Smooth muscle cell (in vitro differentiated cells): ENCODE measurements at regions not wholly inside any gene's neighbourhood (a gene's known extent, or its start where the extent isn't known, plus 50 kb on each side); places are given as distances from the start of the nearest gene placed in this dataset.

ENCODE experiments used
- DNase-seq: peaks from one replicate; lab custom pipeline; 2025; ENCODE audit not compliant: unreplicated experiment; lab: John Stamatoyannopoulos, UW
- H2AFZ ChIP-seq: fragments of 200-600 bp; sonication (generic); 2 replicates; pipeline ENCODE4 v1.6.0; 2016; ENCODE audit warnings: antibody characterized with exemption, low read depth, mild to moderate bottlenecking
- H3F3A ChIP-seq: fragments of 200-600 bp; sonication (generic); 2 replicates; pipeline ENCODE4 v1.6.0; 2017; ENCODE audit warnings: antibody characterized with exemption, low read depth
- H3K27ac ChIP-seq: fragments of 200-600 bp; sonication (generic); 2 replicates; pipeline ENCODE4 v1.5.1; 2016; ENCODE audit warnings: low read depth, mild to moderate bottlenecking
- H3K27me3 ChIP-seq: fragments of 200-600 bp; sonication (generic); 2 replicates; pipeline ENCODE4 v1.6.1; 2016; ENCODE audit warnings: low read depth, mild to moderate bottlenecking
- H3K36me3 ChIP-seq: fragments of 200-600 bp; sonication (generic); 2 replicates; pipeline ENCODE4 v1.5.1; 2016; ENCODE audit warnings: low read depth
- H3K4me1 ChIP-seq: fragments of 200-600 bp; sonication (generic); 2 replicates; pipeline ENCODE4 v1.5.1; 2016; ENCODE audit warnings: low read depth
- H3K4me2 ChIP-seq: fragments of 200-600 bp; sonication (generic); 2 replicates; pipeline ENCODE4 v1.6.0; 2016; ENCODE audit warnings: mild to moderate bottlenecking
- H3K4me3 ChIP-seq: fragments of 200-600 bp; sonication (generic); 2 replicates; pipeline ENCODE4 v1.5.1; 2016; ENCODE audit warnings: mild to moderate bottlenecking
- H3K79me2 ChIP-seq: fragments of 200-600 bp; sonication (generic); 2 replicates; pipeline ENCODE4 v1.6.0; 2016; ENCODE audit warnings: low read depth, mild to moderate bottlenecking
- H3K9ac ChIP-seq: fragments of 200-600 bp; sonication (generic); 2 replicates; pipeline ENCODE4 v1.6.0; 2016; ENCODE audit warnings: low read depth
- H3K9me3 ChIP-seq: fragments of 200-600 bp; sonication (generic); replicated peaks from 2 replicates; pipeline ENCODE4 v1.5.1; 2016; ENCODE audit warnings: low read depth
- H4K20me1 ChIP-seq: fragments of 200-600 bp; sonication (generic); 2 replicates; pipeline ENCODE4 v1.6.0; 2016; ENCODE audit warnings: low read depth
- WGBS: methylation state at CpG from one replicate; pipeline ENCODE4 v1.1.7; 2016; ENCODE audit warnings: low lambda C conversion rate; 5-methylcytosine and 5-hydroxymethylcytosine counted together
- TF ChIP-seq, protein P1 (sequence below): fragments of 200-600 bp; sonication (generic); IDR thresholded peaks from 2 replicates; pipeline ENCODE4 v1.5.1; 2017; ENCODE audit warnings: borderline replicate concordance, mild to moderate bottlenecking, antibody characterized with exemption; ENCODE audit not compliant: insufficient read depth, poor library complexity, severe bottlenecking

DNA sequence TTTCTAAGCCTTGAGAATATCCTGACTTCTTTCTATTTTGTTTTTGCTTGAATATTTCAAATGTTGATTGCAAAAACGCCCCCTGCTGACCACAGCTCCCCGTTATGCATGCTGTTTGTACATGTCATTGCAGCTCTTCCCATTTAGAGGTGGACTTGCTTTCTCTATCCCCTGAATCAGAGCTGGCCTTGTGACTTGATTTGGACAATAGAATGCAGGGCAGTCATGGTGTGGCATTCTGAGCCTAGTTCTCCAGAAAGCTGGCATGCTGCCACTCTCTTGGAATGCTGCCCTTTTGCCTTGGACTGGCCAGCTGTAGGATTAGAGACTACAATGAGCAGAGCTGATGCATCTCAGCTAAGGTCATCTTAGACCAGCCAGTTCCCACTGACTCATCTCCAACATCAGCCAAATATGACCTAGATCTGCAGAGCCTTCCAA is 1561.5 kb downstream of the MRPL39 start:
- DNase-seq, result no peak
- Histone ChIP-seq H3K9ac (no peak overlapping the region), H3K4me2 (no peak overlapping the region), H3K79me2 (no peaks in the 10 kb centered on the region), H3K4me3 (no peak overlapping the region), H3K36me3 (no peaks in the 10 kb centered on the region), H3K9me3 (no peaks in the 10 kb centered on the region), H2AFZ (no peak overlapping the region), H4K20me1 (no peaks in the 10 kb centered on the region), H3K4me1 (no peaks in the 10 kb centered on the region), H3F3A (no peaks in the 10 kb centered on the region), H3K27ac (no peak overlapping the region), H3K27me3 (no peaks in the 10 kb centered on the region)
- TF ChIP-seq, protein P1, sequence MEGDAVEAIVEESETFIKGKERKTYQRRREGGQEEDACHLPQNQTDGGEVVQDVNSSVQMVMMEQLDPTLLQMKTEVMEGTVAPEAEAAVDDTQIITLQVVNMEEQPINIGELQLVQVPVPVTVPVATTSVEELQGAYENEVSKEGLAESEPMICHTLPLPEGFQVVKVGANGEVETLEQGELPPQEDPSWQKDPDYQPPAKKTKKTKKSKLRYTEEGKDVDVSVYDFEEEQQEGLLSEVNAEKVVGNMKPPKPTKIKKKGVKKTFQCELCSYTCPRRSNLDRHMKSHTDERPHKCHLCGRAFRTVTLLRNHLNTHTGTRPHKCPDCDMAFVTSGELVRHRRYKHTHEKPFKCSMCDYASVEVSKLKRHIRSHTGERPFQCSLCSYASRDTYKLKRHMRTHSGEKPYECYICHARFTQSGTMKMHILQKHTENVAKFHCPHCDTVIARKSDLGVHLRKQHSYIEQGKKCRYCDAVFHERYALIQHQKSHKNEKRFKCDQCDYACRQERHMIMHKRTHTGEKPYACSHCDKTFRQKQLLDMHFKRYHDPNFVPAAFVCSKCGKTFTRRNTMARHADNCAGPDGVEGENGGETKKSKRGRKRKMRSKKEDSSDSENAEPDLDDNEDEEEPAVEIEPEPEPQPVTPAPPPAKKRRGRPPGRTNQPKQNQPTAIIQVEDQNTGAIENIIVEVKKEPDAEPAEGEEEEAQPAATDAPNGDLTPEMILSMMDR, result peak; percentile 11
- 14% methylated on average over 2 of the region's 2 CpGs for WGBS

DNA sequence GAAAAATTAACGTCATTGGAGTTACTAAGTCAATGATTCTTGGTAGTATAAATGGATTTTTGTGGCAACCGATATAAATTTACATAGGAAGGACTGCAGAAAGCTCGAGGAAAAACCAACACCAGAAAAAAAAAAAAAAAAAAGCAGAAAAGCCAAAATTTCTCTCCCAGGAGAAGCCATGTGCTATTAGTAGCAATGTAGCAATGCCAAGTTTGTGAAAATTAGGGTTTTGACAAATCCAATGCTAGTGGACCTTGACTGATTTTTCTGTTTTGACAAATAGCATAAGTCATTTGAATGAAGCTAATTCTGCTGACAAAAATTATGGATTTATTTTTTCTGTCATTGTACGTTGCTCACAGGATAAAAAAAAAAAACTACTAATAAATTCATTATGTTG is 1561.9 kb downstream of the MRPL39 start:
- no peaks in the 10 kb centered on the region for H4K20me1 ChIP-seq
- H3K36me3 ChIP-seq, result no peaks in the 10 kb centered on the region
- TF ChIP-seq, protein P1, result no peak
- H3K4me3 ChIP-seq, result no peak overlapping the region
- 61% methylated on average over 4 of the region's 4 CpGs for WGBS
- no peak overlapping the region for H2AFZ ChIP-seq
- no peak overlapping the region for H3K4me2 ChIP-seq
- no peak overlapping the region for H3K27ac ChIP-seq
- H3K27me3 ChIP-seq, result no peaks in the 10 kb centered on the region
- H3K4me1 ChIP-seq, result no peaks in the 10 kb centered on the region
- H3K9ac ChIP-seq, result no peak overlapping the region
- H3F3A ChIP-seq, result no peaks in the 10 kb centered on the region
- no peaks in the 10 kb centered on the region for H3K79me2 ChIP-seq
- H3K9me3 ChIP-seq, result no peaks in the 10 kb centered on the region
- DNase-seq, result no peak

GRCh38 chr21:24042687-24043086 is 1564.6 kb downstream of the MRPL39 start:
- Histone ChIP-seq H3K36me3 (no peaks in the 10 kb centered on the region), H3K79me2 (no peaks in the 10 kb centered on the region), H3F3A (no peaks in the 10 kb centered on the region), H3K27ac (no peak overlapping the region), H3K4me2 (no peak overlapping the region), H2AFZ (no peak overlapping the region), H3K4me3 (no peak overlapping the region), H3K4me1 (no peaks in the 10 kb centered on the region), H3K9ac (no peak overlapping the region), H4K20me1 (no peaks in the 10 kb centered on the region), H3K9me3 (no peaks in the 10 kb centered on the region), H3K27me3 (no peaks in the 10 kb centered on the region)
- DNase-seq, result no peak
- TF ChIP-seq, protein P1, result no peak
- 68% methylated on average over 1 of the region's 1 CpG for WGBS

GRCh38 chr21:24032709-24033232 is 1574.5 kb downstream of the MRPL39 start:
- TF ChIP-seq, protein P1, result no peak
- no peak for DNase-seq
- Histone ChIP-seq H3K4me3 (no peak overlapping the region), H2AFZ (no peak overlapping the region), H3K36me3 (no peaks in the 10 kb centered on the region), H3K27ac (no peak overlapping the region), H3K27me3 (no peaks in the 10 kb centered on the region), H3F3A (no peaks in the 10 kb centered on the region), H3K4me1 (no peaks in the 10 kb centered on the region), H3K9ac (no peak overlapping the region), H3K79me2 (no peaks in the 10 kb centered on the region), H4K20me1 (no peaks in the 10 kb centered on the region), H3K4me2 (no peak overlapping the region), H3K9me3 (no peaks in the 10 kb centered on the region)
- 42% methylated on average over 2 of the region's 2 CpGs for WGBS
